GM19328 (cell line): ENCODE measurements at regions not wholly inside any gene's neighbourhood (a gene's known extent, or its start where the extent isn't known, plus 50 kb on each side); places are given as distances from the start of the nearest gene placed in this dataset.
"Not testable (repeated sequence)": the region's sequence is repeated elsewhere in the genome, so short reads cannot be mapped to it uniquely, and the experiment has no call there.

Experiments used
- ATAC-seq: cut with Tn5 transposase; IDR thresholded peaks from one replicate; pipeline ENCODE4 v1.9.1; 2021; ENCODE audit warnings: mild to moderate bottlenecking, moderate library complexity; ENCODE audit not compliant: unreplicated experiment

DNA sequence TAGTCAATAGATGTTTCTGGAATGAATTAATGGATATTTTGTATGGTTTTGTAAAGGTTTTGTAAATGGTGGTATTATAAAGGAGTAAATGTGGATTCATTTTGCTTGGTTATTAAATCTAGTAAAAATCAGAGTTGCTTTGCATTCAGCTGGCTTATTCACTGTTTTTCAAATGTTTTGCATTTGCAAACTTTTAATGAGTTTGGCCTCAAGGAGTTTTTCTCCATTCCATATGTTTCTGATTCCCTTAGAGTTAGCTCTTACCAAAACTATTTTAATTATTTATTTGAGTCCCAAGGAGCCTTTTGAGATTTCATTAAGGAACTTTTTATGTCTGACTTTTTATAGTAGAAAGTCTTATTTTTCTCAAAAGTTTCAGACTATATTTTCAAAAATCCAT, 992.2 kb downstream of the DIPK2A start:
- no peak for ATAC-seq

DNA sequence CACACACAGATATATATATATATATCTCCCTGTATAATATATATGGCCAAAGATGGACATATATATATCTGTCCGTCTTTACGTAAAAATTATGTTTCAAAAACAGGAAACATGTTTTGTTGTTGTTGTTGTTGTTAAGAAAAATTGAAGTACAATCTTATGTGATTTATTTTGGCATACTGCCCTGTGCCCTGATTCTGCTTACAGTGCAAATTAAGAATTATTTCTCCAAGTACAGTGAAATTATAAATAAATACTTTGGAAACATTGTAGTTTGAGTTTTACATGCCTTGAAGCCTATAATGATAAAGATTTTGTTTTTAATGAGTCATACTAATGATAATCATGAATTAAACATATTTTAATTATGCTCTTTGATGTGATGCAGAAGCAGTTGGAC, 994.9 kb downstream of the DIPK2A start:
- no peak for ATAC-seq

DNA sequence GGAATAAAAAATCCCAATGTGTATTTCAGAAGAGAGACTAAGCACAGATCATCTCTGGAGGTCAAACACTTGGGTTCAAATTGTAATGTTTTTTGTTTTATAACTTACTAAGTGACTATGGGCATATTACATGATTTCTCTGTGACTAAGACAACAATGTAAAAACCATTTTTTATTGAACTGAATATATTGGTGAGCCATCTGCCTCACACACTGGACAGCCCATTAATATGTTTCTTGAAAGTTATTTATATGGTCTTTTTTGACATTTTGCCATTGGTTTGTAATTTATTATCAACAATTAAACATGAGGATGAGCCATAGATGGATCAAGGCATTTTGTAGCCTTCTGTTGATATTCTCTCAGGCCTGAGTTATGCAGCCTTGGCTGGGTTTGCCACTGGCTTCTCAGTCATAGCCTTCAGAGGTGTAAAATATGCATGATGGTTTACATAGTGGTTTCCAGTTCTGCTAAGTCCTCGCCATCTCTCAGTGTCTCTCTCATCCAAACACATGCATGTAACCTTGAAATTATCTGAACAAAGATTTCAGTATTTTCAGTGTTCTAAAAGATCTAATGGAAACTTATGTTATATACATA, 997.2 kb downstream of the DIPK2A start:
- no peak for ATAC-seq

DNA sequence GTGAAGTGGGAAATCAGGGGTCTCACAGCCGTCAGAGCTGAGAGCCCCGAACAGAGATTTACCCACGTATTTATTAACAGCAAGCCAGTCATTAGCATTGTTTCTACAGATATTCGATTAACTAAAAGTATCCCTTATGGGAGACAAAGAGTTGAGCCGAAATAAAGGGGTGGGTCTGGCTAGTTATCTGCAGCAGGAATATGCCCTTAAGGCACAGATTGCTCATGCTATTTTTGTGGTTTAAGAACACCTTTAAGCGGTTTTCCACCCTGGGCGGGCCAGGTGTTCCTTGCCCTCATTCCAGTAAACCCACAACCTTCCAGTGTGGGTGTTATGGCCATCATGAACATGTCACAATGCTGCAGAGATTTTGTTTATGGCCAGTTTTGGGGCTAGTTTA, 1012.9 kb downstream of the DIPK2A start:
- not testable (repeated sequence) for ATAC-seq

DNA sequence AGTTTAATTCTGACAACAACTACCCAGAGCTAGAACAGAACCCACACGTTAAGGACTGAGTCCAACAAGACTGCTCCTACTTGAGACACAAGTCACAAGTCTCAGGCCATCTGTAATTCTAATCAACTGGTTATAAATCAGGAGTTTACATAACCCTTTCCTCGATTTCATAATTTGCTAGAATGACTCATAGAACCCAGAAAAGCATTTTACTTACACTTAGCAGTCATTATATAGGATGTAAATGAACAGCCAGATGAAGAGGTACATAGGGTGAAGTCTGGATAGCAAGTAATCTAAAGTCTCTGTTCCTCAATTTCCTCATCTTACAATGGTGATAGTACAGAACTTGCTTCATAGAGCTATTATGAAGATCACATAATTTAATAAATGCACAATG, 1018.2 kb downstream of the DIPK2A start:
- ATAC-seq = no peak

DNA sequence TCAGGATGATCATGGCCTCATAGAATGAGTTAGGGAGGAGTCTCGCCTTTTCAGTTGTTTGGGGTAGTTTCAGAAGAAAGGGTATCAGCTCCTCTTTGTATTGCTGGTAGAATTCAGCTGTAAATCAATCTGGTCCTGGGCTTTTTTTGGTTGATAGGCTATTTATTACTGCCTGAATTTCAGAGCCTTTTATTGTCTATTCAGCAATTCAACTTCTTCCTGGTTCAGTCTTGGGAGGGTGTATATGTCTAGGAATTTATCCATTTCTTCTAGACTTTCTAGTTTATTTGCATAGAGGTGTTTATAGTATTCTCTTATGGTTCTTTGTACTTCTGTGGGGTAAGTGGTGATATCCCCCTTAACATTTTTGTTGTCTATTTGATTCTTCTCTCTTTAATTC, 1024.2 kb downstream of the DIPK2A start:
- ATAC-seq = no peak

DNA sequence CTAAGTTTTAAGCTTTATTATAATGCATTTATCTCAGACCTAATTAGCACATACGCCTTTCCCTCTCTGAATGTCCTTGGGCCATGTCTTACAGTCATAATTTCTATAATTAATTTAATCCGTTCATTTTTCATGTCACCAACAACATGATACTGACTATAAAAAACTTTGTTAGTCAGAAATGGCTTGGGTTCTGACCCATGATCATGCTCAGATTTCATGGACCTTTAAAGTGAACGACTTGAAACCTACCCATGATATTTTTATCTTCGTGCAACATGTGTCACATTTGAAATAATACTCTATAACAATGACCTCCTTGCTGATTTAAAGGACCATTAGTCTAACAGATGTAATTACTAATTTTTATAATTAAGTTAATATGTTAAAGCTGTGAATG, 1033.8 kb downstream of the DIPK2A start:
- no peak for ATAC-seq

DNA sequence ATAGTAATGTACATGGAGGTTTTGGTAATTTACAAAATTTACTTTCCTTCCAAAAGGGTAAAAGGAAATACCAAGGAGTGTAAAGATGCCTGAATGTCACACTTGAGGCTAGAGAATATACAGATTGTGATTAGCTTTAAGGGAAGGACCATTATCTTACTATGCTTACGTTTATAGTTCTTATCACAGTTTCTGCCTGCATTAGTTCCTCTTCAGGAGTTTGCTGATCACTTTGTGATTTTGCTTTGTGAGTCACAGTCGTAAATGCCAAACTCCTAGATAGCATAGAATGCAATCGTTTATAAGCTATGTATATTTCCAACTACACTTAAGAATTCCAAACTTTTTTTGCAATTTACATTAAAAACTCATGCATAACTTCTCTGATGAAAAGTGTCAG, 1034.6 kb downstream of the DIPK2A start:
- ATAC-seq = no peak

DNA sequence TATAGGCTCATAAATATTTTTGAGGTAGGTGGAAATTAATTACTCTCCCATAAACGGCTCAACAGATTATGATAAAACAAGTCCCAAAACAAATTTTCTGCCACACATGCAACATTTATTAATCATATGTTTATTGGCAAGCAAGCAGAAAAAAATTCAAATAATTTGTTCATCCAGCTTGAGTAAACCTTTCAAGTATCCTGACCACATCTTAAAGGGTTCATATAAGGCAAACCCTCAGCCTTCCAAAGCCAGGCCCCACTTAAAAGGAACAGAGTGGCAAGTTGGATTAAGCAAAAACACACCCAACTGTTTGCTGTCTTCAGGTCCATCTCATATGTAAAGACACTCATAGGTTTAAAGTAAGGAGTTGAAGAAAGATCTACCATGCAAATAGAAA, 1042.3 kb downstream of the DIPK2A start:
- ATAC-seq = no peak

DNA sequence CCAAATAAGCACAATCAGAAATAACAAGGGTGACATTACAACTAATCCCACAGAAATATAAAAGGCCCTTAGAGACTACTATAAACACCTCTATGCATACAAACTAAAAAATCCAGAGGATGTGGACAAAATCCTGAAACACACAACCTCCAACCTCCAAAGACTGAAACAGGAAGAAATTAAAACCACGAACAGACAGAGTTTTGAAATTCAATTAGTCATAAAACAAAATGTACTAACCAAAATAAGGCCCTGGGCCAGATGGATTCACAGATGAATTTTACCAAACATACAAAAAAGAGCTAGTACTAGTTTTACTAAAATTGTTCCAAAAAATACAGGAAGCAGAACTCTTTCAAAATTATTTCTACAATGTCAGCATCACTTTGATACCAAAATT, 1043.6 kb downstream of the DIPK2A start:
- ATAC-seq = no peak

DNA sequence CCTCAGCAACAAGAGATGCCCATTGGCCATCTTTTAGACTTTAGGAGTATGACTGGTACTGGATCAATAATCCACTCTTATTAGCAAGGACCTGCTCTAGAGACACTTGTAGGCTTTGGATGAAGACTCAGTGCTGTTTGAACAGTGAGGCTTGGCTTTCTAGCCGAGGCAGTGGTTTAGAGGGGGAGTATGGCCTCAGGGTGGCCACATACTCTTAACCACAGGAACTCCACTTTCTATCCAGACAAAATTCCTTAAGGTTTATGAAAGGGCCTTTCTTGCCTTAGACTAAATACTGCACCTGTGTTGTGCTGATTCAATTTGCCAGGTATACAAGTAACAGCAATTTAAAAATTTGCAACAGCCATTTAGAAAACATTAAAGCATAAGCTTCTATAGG, 1046.3 kb downstream of the DIPK2A start:
- ATAC-seq = no peak

DNA sequence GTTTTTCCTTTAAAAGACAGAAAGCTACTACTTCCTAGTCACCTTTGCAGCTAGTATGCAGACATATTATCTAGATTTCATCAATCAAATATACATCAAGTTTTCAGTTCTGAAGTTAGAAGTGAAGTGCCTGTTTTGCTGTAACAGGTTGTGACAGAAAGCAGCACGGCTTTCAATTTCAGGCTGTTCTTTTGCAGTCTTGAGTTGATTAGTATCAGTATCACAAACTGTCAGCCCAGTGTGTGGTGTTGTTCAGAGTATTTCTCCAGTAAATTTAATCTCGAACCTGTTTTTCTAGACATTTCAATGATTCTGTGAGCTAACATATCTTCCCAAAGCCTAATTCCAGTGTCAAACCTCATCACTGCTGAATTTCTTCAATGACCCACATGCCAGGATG, 1050.8 kb downstream of the DIPK2A start:
- no peak for ATAC-seq

DNA sequence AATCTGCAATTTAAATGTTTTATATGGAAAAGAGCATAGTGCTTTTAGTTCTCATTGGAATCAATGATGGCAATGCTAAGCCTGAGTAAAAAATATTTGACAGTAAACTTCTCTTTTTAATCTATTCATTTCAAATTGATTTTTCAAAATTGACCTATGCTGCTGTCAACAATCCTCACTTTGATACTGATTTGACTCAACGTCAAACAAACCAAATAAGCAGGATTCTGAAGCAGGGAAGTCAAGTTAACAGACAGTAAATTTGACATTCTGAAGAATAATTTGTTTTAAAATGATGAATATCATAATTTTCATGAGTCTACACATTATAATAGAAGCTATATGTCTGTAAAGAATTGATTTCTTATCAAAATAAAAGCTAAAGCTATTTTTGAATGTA, 1053.1 kb downstream of the DIPK2A start:
- no peak for ATAC-seq

DNA sequence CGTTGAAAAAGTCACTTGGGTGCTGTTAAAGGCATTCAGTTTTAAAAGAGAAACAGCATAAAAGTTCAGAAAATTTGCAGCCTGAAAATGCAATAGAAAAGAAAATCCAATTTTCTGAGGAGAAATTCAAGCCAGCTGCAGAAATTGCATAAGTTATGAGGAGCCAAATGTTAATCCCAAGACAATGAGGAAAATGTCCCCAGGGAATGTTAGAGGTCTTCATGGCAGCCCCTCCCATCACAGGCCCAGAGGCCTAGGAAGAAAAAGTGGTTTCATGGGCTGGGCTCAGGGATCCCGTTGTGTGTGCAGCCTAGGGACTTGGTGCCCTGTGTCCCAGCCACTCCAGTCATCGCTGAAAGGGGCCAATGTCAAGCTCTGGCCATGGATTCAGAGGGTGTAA, 1055.6 kb downstream of the DIPK2A start:
- ATAC-seq = not testable (repeated sequence)

DNA sequence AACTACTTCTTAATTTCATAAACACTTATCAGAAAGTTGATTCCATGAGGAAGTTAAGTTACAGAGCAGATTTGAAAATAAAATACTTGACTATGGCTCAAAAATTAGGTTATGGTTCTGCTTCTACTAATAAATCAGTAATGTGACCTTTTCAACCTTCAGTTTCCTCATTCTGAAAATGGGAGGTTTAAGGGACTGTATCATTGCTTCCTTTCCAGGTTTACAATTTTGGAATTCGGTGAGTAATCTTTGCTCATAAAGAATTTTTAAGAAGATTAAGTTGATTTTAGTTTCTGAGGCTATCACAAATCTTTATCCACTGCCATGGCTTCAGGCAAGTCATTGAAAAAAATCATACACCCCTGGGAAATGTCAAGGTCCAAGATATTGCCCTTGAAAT, 1061.2 kb downstream of the DIPK2A start:
- ATAC-seq = no peak

DNA sequence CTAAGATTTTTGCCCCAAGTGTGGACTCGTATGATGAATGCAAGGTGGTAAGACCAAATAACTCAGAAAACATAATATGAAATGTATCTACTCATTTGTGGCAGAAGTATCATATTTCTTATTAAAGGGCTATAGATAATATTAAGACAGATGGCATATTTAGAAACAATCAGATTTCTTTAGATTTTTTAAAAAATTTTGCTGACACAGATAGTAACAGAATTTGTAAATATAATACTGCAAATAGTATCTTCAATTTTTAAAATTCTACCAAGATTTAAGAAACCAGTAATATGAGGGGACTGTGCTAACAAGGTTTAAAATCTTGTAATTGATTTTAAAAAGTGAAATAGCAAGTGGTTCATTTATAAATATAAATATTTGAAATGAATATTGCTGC, 1064.1 kb downstream of the DIPK2A start:
- no peak for ATAC-seq

DNA sequence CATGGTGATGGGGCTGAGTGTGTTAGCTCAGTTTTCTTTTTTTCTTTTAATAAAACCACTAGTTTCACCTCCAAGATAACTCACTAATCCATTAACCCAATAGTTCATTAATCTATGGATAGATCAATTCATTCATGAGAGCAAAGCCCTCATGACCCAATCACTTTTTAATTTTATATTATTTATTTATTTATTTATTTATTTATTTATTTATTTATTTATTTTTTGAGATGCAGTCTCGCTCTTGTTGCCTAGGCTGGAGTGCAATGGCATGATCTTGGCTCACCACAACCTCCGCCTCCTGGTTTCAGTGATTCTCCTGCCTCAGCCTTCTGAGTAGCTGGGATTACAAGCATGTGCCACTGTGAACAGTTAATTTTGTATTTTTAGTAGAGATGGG, 1082.4 kb downstream of the DIPK2A start:
- ATAC-seq = not testable (repeated sequence)

DNA sequence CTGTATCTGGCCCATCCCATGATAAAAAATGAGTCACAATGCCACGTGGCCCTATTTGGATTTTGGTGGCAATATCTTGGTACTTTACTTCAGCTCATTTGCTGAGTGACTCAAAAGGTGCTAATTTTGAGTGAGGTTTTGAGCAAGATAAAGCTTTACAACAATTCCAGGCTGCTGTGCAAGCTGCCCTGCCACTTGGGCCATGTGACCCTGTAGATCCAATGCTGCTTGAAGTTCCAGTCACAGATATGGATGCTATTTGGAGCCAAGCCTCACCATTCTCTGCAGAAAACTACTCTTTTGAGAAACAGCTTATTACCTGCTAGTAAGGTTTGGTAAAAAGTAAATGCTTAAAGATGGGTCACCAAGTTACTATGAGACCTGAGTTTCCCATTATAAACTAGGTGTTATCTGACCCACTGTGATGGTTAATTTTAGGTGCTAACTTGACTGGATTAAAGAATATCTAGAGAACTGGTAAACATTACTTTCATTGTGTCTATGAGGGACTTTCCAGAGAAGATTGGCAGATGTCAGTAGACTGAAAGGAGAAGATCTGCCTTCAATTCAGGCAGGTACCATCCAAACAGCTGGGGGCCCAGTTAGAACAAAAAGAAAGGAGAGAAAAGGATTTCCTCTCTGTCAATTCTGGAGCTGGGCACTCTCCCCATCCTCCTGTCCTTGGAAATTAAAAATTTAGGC, 1083.9 kb downstream of the DIPK2A start:
- no peak for ATAC-seq

DNA sequence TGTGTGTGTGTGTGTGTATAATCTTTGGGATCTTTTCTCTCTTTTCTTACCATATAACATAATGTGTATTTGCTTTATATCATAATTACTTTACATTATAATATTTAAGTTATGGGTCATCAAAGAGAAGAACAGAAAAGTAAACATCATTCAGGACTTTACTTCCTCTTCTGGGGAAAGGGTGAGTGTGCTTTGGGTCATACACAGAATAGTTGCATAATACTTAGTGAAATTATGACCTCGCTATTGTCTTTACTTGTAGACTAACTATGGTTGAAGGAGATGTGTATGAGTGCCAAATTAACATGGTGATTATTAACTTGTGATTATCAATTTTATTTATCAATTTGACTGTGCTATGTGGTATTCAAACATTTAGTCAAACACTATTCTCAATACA, 1086.9 kb downstream of the DIPK2A start:
- ATAC-seq = no peak

DNA sequence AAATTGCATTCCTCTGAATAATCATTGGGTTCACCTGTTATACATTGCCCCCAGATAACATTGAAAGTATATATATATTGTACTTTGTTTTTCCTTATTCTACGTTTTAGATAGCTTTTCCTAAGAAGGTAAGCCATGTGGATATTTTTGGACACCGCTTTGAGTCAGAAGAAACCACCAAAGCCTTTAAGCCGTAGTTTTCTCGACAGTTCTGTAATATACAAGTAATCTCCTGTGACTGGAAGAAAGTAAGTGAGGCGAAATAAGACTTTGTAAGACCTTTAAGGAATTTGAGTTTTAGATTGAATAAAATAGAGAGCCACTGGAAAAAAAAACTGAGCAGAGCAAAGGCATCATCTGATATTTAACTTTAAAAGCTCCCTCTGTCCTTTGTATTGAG, 1092.0 kb downstream of the DIPK2A start:
- ATAC-seq = no peak

DNA sequence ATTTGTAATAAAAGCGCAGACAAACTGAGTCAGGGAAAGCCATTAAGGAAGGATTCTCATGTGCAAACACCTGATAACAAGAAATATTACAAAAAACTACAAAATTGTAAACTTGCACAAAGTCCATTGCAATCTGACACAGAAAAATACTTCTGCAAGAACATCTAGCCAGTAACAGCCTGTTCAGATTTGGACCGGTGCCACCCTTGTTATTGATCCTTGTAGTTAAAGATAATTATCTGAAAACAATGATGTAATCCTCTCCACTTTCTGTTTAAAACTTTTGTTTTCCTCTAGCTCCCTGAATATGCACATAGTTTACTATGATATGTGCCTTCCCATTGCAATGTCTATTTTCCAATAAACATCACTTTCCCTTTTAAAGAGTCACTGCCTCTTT, 1090.2 kb downstream of the PLOD2 start:
- no peak for ATAC-seq

DNA sequence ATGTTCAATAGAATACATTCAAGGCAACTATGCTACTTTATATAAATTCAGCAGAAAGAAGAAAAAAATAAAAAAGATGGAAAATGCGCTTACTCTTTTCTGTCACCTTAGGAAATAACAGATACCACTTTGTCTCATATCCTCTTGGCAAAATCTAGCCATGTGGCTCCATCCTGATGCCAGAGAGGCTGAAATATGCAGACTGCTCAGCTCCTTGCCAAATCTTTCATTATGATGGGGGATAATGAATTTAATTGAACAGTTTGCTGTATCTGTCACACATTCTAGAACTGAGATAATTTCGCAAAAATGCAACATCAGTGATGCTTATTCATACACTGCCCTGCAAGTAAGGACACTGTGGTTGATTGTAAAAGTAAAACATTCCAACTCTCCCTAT, 1081.5 kb downstream of the PLOD2 start:
- no peak for ATAC-seq

DNA sequence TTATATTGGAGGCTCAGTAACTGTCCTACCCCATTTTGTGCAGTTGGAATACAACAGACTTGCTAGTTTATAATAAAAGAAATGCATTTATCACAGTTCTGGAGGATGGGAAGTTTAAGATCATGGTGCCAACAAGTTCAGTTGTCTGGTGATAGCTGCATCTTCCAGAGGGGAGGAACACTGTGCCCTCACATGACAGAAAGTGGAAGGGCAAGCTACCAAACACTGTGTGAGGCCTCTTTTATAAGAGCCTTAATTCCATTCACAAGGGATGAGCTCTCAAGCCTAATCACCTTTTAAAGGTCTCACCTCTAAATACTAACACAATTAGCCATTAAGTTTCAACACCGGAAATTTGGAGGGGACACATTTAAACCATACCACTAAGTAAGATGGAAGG, 1073.9 kb downstream of the PLOD2 start:
- no peak for ATAC-seq
